ENCODE measurements at regions not wholly inside any gene's neighbourhood (a gene's known extent, or its start where the extent isn't known, plus 50 kb on each side); places are given as distances from the start of the nearest gene placed in this dataset.

DNA sequence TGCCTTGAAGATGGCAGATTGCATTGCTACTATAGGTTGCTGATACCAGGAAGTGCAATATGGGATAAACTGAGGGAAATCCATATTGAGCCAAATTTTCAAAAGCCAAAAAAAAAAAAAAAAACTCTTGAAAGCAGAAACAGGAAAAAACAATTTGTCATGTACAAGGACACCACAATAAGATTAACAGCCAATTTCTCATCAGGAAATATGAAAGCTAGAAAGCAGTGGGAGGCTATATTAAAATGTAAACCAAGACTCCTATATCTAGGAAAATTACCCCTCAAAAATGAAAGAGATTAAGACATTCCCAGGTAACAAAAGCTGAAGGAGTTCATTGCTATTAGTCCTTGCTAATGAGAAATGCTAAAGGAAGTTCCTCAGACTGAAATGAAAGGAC lies 462.8 kb upstream of the DPH6 start:
- Histone ChIP-seq H3K9ac (ENCODE audit: insufficient read depth, low read length) (no peak overlapping the region), H3K4me2 (ENCODE audit: extremely low read depth, insufficient read depth, low read length) (no peak overlapping the region), H2AFZ (ENCODE audit: low read length) (no peak overlapping the region), H3K79me2 (ENCODE audit: control insufficient read depth, insufficient read depth, low read length) (no peaks in the 10 kb centered on the region), H3K4me1 (ENCODE audit: control insufficient read depth, extremely low read depth, insufficient read depth, low read length) (no peaks in the 10 kb centered on the region), H4K20me1 (ENCODE audit: control insufficient read depth, extremely low read depth, insufficient read depth, low read length) (no peaks in the 10 kb centered on the region), H3K27me3 (ENCODE audit: control insufficient read depth, insufficient read depth, low read length) (no peaks in the 10 kb centered on the region), H3K4me3 (replicated peaks in 1 of 4; ENCODE audit: control extremely low read depth in 1 of 4, insufficient read depth in 1 of 4, low read depth in 3 of 4, low read length in 4 of 4) (no peak overlapping the region), H3K9me3 (ENCODE audit: control insufficient read depth, insufficient read depth, low read depth, low read length) (no peaks in the 10 kb centered on the region), H3K36me3 (ENCODE audit: control insufficient read depth, insufficient read depth, low read length) (no peaks in the 10 kb centered on the region), H3K27ac (ENCODE audit: insufficient read depth, low read length) (no peak overlapping the region)
- TF ChIP-seq, protein P1, sequence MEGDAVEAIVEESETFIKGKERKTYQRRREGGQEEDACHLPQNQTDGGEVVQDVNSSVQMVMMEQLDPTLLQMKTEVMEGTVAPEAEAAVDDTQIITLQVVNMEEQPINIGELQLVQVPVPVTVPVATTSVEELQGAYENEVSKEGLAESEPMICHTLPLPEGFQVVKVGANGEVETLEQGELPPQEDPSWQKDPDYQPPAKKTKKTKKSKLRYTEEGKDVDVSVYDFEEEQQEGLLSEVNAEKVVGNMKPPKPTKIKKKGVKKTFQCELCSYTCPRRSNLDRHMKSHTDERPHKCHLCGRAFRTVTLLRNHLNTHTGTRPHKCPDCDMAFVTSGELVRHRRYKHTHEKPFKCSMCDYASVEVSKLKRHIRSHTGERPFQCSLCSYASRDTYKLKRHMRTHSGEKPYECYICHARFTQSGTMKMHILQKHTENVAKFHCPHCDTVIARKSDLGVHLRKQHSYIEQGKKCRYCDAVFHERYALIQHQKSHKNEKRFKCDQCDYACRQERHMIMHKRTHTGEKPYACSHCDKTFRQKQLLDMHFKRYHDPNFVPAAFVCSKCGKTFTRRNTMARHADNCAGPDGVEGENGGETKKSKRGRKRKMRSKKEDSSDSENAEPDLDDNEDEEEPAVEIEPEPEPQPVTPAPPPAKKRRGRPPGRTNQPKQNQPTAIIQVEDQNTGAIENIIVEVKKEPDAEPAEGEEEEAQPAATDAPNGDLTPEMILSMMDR (conservative IDR thresholded peaks at IDR 0.05 in 1 of 2, IDR thresholded peaks at IDR 0.05 in 1 of 2; ENCODE audit: low read depth in 1 of 2, low read length in 2 of 2), result no peak
- TF ChIP-seq EZH2 (IDR thresholded peaks at IDR 0.05; ENCODE audit: low read length, missing control alignments), result no peak
- DNase-seq (ENCODE audit: low read depth in 2 of 2), result no peak

DNA sequence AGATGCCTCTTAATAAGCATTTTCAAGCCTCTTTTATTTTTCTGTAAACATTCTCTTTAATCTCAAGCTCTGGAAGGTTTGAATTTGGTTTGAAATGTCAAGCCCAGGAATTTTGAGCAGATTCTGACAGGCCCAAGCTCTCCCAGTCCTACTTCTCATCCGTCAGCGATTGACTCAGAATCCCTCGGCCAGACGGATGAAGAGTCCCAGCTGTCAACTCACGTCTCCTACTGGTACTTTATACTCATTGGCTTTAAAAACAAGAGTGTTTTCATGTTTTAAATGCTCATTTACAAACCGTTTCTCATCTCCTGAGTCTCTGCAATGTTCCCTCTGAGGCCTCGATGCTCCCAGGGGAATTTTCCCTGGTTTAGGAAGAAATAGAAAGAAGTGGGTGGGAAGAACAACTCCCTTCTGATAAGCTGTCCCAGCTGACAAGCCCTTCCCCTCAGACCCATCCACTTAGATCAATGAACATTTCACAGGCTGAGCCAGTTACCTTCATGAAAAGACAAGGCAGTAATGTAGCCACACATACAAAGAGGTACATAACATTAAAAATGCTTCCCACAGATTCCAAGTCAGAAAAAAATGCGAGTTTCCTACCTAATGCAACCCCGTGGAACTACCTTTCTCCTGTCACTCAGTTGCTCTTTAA lies 478.2 kb upstream of the DPH6 start:
- DNase-seq (ENCODE audit: low read depth in 2 of 2), result peak; percentile 3 to 67
- Histone ChIP-seq H3K4me3 (replicated peaks in 1 of 4; ENCODE audit: control extremely low read depth in 1 of 4, insufficient read depth in 1 of 4, low read depth in 3 of 4, low read length in 4 of 4) (no peak overlapping the region), H3K79me2 (ENCODE audit: control insufficient read depth, insufficient read depth, low read length) (no peaks in the 10 kb centered on the region), H3K4me1 (ENCODE audit: control insufficient read depth, extremely low read depth, insufficient read depth, low read length) (no peaks in the 10 kb centered on the region), H4K20me1 (ENCODE audit: control insufficient read depth, extremely low read depth, insufficient read depth, low read length) (no peaks in the 10 kb centered on the region), H3K4me2 (ENCODE audit: extremely low read depth, insufficient read depth, low read length) (no peak overlapping the region), H3K9me3 (ENCODE audit: control insufficient read depth, insufficient read depth, low read depth, low read length) (no peaks in the 10 kb centered on the region), H3K36me3 (ENCODE audit: control insufficient read depth, insufficient read depth, low read length) (no peaks in the 10 kb centered on the region), H2AFZ (ENCODE audit: low read length) (peak overlapping the region; percentile 43), H3K27ac (ENCODE audit: insufficient read depth, low read length) (no peak overlapping the region), H3K27me3 (ENCODE audit: control insufficient read depth, insufficient read depth, low read length) (no peaks in the 10 kb centered on the region), H3K9ac (ENCODE audit: insufficient read depth, low read length) (no peak overlapping the region)
- TF ChIP-seq EZH2 (IDR thresholded peaks at IDR 0.05; ENCODE audit: low read length, missing control alignments), result no peak
- TF ChIP-seq, protein P1 (conservative IDR thresholded peaks at IDR 0.05 in 1 of 2, IDR thresholded peaks at IDR 0.05 in 1 of 2; ENCODE audit: low read depth in 1 of 2, low read length in 2 of 2), result no peak

DNA sequence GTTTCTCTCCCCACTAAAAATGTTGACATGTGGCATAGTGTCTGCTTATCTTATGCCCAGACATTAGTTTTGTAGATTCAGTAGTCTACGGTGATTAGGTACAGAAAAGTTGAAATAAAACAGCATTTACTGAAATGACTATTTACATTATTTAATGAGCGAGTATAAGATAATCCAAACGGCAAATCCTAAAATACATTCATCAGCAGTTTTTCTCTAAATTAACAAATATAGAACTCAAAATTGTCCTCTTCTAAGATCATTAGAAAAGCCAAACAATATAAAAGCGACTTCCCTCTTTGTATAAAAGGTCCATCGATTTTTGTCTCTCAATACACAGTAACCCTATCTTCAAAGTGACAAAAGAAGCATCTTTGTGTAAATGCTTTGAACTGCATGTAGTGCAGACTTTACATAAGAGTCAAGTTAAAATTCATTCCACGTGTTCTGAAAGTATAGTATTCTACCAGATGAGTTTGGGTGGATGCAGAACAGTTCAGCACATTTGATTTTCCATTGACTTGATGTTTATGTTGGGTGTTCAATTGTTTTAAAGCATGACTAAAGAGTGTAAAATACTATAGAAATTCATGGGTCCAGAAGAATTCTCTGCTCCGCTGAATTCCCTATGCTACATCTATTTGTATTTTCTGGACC lies 480.8 kb upstream of the DPH6 start:
- Histone ChIP-seq H3K36me3 (ENCODE audit: control insufficient read depth, insufficient read depth, low read length) (no peaks in the 10 kb centered on the region), H3K4me2 (ENCODE audit: extremely low read depth, insufficient read depth, low read length) (no peak overlapping the region), H3K9me3 (ENCODE audit: control insufficient read depth, insufficient read depth, low read depth, low read length) (no peaks in the 10 kb centered on the region), H3K4me3 (replicated peaks in 1 of 4; ENCODE audit: control extremely low read depth in 1 of 4, insufficient read depth in 1 of 4, low read depth in 3 of 4, low read length in 4 of 4) (no peak overlapping the region), H3K27me3 (ENCODE audit: control insufficient read depth, insufficient read depth, low read length) (no peaks in the 10 kb centered on the region), H3K79me2 (ENCODE audit: control insufficient read depth, insufficient read depth, low read length) (no peaks in the 10 kb centered on the region), H3K9ac (ENCODE audit: insufficient read depth, low read length) (no peak overlapping the region), H2AFZ (ENCODE audit: low read length) (no peak overlapping the region), H3K27ac (ENCODE audit: insufficient read depth, low read length) (no peak overlapping the region), H3K4me1 (ENCODE audit: control insufficient read depth, extremely low read depth, insufficient read depth, low read length) (peaks cover 2% of the 10 kb centered on the region), H4K20me1 (ENCODE audit: control insufficient read depth, extremely low read depth, insufficient read depth, low read length) (no peaks in the 10 kb centered on the region)
- no peak for DNase-seq (ENCODE audit: low read depth in 2 of 2)
- TF ChIP-seq EZH2 (IDR thresholded peaks at IDR 0.05; ENCODE audit: low read length, missing control alignments), result no peak
- TF ChIP-seq, protein P1 (conservative IDR thresholded peaks at IDR 0.05 in 1 of 2, IDR thresholded peaks at IDR 0.05 in 1 of 2; ENCODE audit: low read depth in 1 of 2, low read length in 2 of 2), result no peak
